ENCODE measurements at regions not wholly inside any gene's neighbourhood (a gene's known extent, or its start where the extent isn't known, plus 50 kb on each side); places are given as distances from the start of the nearest gene placed in this dataset.

- no peak for TF ChIP-seq CTCF (IDR thresholded peaks at IDR 0.05; ENCODE audit: insufficient read depth, low read depth, low read length)
- TF ChIP-seq EZH2 (IDR thresholded peaks at IDR 0.05; ENCODE audit: insufficient read depth, low read length), result no peak
Observed at GRCh38 chr6:166027761-166028160, 139.9 kb downstream of the TBXT start.
